Vagina (tissue), 2 donors: ENCODE measurements at regions not wholly inside any gene's neighbourhood (a gene's known extent, or its start where the extent isn't known, plus 50 kb on each side); places are given as distances from the start of the nearest gene placed in this dataset.

ENCODE experiments used
- DNase-seq, 2 donors: peaks; one replicate each; pipeline ENCODE4 v3.0.0-alpha.2; 2017; ENCODE audit errors: extremely low spot score in 2 of 2
- H3K27ac ChIP-seq: fragments of 200-600 bp; sonication (generic); one replicate; pipeline ENCODE4 v1.5.1; 2019
- H3K27me3 ChIP-seq: fragments of 200-600 bp; sonication (generic); one replicate; pipeline ENCODE4 v1.5.1; 2019
- H3K36me3 ChIP-seq, 2 donors: fragments of 200-600 bp; sonication (generic); one replicate each; pipeline ENCODE4 v1.5.1; 2017 to 2019
- H3K4me1 ChIP-seq: fragments of 200-600 bp; sonication (generic); one replicate; pipeline ENCODE4 v1.5.1; 2019
- H3K4me3 ChIP-seq, 2 donors: fragments of 200-600 bp; sonication (generic); 1 replicate in 1 of 2; 2 replicates in 1 of 2; pipeline ENCODE4 v1.5.1; 2016 to 2019
- H3K9me3 ChIP-seq: fragments of 200-600 bp; sonication (generic); one replicate; pipeline ENCODE4 v1.5.1; 2019
- CTCF ChIP-seq, 3 experiments: fragments of 450-650 bp in 2 of 3; fragments of 200-600 bp in 1 of 3; sonication (generic) in 1 of 3; IDR thresholded peaks; one replicate each; pipeline ENCODE4 v1.5.1; 2017 to 2019; ENCODE audit warnings: antibody characterized with exemption in 3 of 3, mild to moderate bottlenecking in 2 of 3, moderate library complexity in 2 of 3
- POLR2A ChIP-seq, 2 donors: fragments of 450-650 bp; IDR thresholded peaks; one replicate each; pipeline ENCODE4 v1.6.1; 2017; ENCODE audit warnings: antibody characterized with exemption in 2 of 2, mild to moderate bottlenecking in 2 of 2, moderate library complexity in 2 of 2
- POLR2AphosphoS5 ChIP-seq, 2 donors: sonication (generic); formaldehyde crosslinking; IDR thresholded peaks; one replicate each; pipeline ENCODE4 v1.9.0; 2017; ENCODE audit warnings: antibody characterized with exemption in 2 of 2, mild to moderate bottlenecking in 2 of 2, low read depth in 1 of 2; ENCODE audit not compliant: insufficient read depth in 1 of 2
- intact Hi-C: fragments of 100-400 bp; cut with DNase I; formaldehyde crosslinking; loops from one replicate; pipeline ENCODE4 v1.15.1; 2023

- H3K4me3 ChIP-seq, result no peak overlapping the region
- TF ChIP-seq POLR2A (IDR thresholded peaks at IDR 0.05) (no peak), POLR2AphosphoS5 (IDR thresholded peaks at IDR 0.05; ENCODE audit: insufficient read depth in 1 of 2, low read depth in 1 of 2) (no peak), CTCF (IDR thresholded peaks at IDR 0.05) (no peak)
- H3K27me3 ChIP-seq, result no peaks in the 10 kb centered on the region
- intact Hi-C loops, result no loop called here
- H3K9me3 ChIP-seq, result no peaks in the 10 kb centered on the region
- no peaks in the 10 kb centered on the region for H3K4me1 ChIP-seq
- peak in 1 of 2 donors; percentile 58 for DNase-seq
- H3K36me3 ChIP-seq, result no peaks in the 10 kb centered on the region
- H3K27ac ChIP-seq, result no peak overlapping the region
These were observed 190.0 kb downstream of the MED10 start for GRCh38 chr5:6188344-6188743.

- Histone ChIP-seq H3K9me3 (no peaks in the 10 kb centered on the region), H3K27ac (no peak overlapping the region), H3K36me3 (no peaks in the 10 kb centered on the region), H3K27me3 (no peaks in the 10 kb centered on the region), H3K4me1 (no peaks in the 10 kb centered on the region), H3K4me3 (no peak overlapping the region)
- TF ChIP-seq POLR2AphosphoS5 (IDR thresholded peaks at IDR 0.05; ENCODE audit: insufficient read depth in 1 of 2, low read depth in 1 of 2) (no peak), POLR2A (IDR thresholded peaks at IDR 0.05) (no peak), CTCF (IDR thresholded peaks at IDR 0.05) (no peak)
- intact Hi-C loops, result loop anchor here (1.0 kb wide), 1 partner anchor 38 kb away; no protein-coding TSS in a partner anchor
- DNase-seq, result peak; percentile 3 to 62
These were observed 190.8 kb downstream of the MED10 start for GRCh38 chr5:6187501-6187900.

DNA sequence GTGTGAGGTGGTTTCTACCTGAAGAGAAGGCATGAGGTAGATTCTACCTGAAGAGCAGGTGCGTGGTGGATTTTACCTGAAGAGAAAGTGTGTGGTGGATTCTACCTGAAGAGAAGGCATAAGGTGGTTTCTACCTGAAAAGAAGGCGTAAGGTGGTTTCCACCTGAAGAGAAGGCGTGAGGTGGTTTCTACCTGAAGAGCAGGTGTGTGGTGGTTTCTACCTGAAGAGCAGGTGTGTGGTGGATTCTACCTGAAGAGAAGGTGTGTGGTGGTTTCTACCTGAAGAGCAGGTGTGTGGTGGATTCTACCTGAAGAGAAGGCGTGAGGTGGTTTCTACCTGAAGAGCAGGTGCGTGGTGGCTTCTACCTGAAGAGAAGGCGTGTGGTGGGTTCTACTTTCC is 192.8 kb downstream of the MED10 start:
- H3K9me3 ChIP-seq, result no peaks in the 10 kb centered on the region
- no peaks in the 10 kb centered on the region for H3K27me3 ChIP-seq
- no peak for TF ChIP-seq CTCF (IDR thresholded peaks at IDR 0.05)
- no peak for TF ChIP-seq POLR2A (IDR thresholded peaks at IDR 0.05)
- TF ChIP-seq POLR2AphosphoS5 (IDR thresholded peaks at IDR 0.05; ENCODE audit: insufficient read depth in 1 of 2, low read depth in 1 of 2), result no peak
- H3K27ac ChIP-seq, result no peak overlapping the region
- no peak overlapping the region for H3K4me3 ChIP-seq
- no peak for DNase-seq
- intact Hi-C loops, result no loop called here
- H3K36me3 ChIP-seq, result no peaks in the 10 kb centered on the region
- no peaks in the 10 kb centered on the region for H3K4me1 ChIP-seq

- no peaks in the 10 kb centered on the region for H3K4me1 ChIP-seq
- H3K9me3 ChIP-seq, result no peaks in the 10 kb centered on the region
- H3K27me3 ChIP-seq, result no peaks in the 10 kb centered on the region
- H3K4me3 ChIP-seq, result no peak overlapping the region
- no peaks in the 10 kb centered on the region for H3K36me3 ChIP-seq
- H3K27ac ChIP-seq, result no peak overlapping the region
- intact Hi-C loops, result no loop called here
- TF ChIP-seq POLR2A (IDR thresholded peaks at IDR 0.05) (no peak), POLR2AphosphoS5 (IDR thresholded peaks at IDR 0.05; ENCODE audit: insufficient read depth in 1 of 2, low read depth in 1 of 2) (no peak)
- peak; percentile 31 to 74 for DNase-seq
These were observed 193.9 kb downstream of the MED10 start for GRCh38 chr5:6184481-6184880.

- no peaks in the 10 kb centered on the region for H3K4me1 ChIP-seq
- no peaks in the 10 kb centered on the region for H3K9me3 ChIP-seq
- H3K27me3 ChIP-seq, result no peaks in the 10 kb centered on the region
- no peak overlapping the region for H3K4me3 ChIP-seq
- TF ChIP-seq POLR2AphosphoS5 (IDR thresholded peaks at IDR 0.05; ENCODE audit: insufficient read depth in 1 of 2, low read depth in 1 of 2) (no peak), POLR2A (IDR thresholded peaks at IDR 0.05) (no peak), CTCF (IDR thresholded peaks at IDR 0.05) (no peak)
- peak; percentile 58 to 91 for DNase-seq
- intact Hi-C loops, result no loop called here
- H3K27ac ChIP-seq, result no peak overlapping the region
- no peaks in the 10 kb centered on the region for H3K36me3 ChIP-seq
These were observed 194.7 kb downstream of the MED10 start for GRCh38 chr5:6183391-6184390.
